H1 (cell line): ENCODE measurements at regions not wholly inside any gene's neighbourhood (a gene's known extent, or its start where the extent isn't known, plus 50 kb on each side); places are given as distances from the start of the nearest gene placed in this dataset.

Experiments used
- CTCF ChIA-PET: fragments of 300-600 bp; sonication (Branson Sonifier 250); formaldehyde crosslinking; loops from one replicate; lab custom pipeline; 2021; ENCODE audit not compliant: partially characterized antibody; lab: Charles Lee
- POLR2A ChIA-PET: fragments of 300-600 bp; sonication (Branson Sonifier 250); formaldehyde crosslinking; loops from one replicate; lab custom pipeline; 2021; ENCODE audit warnings: inconsistent platforms; ENCODE audit not compliant: partially characterized antibody; lab: Charles Lee
- DNase-seq, 2 experiments: peaks; one replicate each; pipeline versions ENCODE4 v3.0.0 to v3.0.0-alpha.2; 2010 to 2022; ENCODE audit warnings: low spot score in 2 of 2, low read depth in 1 of 2, mixed read lengths in 1 of 2
- FAIRE-seq: peaks from 2 replicates; lab custom pipeline; 2011; peaks lifted over from hg19 to GRCh38; lab: Jason Lieb, UNC
- H2AFZ ChIP-seq: 2 replicates; pipeline ENCODE4 v1.8.1; 2012; ENCODE audit warnings: low read length, inconsistent platforms
- H2AK5ac ChIP-seq: 2 replicates; pipeline ENCODE4 v1.6.1; 2013; ENCODE audit warnings: low read depth, low read length
- H2BK120ac ChIP-seq: replicated peaks from 2 replicates; pipeline ENCODE3; 2013; ENCODE audit warnings: low read depth, low read length, inconsistent platforms
- H2BK12ac ChIP-seq: 2 replicates; pipeline ENCODE4 v1.6.1; 2013; ENCODE audit warnings: low read depth, low read length
- H2BK15ac ChIP-seq: 2 replicates; pipeline ENCODE4 v1.6.1; 2013; ENCODE audit warnings: low read length
- H2BK20ac ChIP-seq: 2 replicates; pipeline ENCODE4 v1.6.1; 2013; ENCODE audit warnings: low read length
- H2BK5ac ChIP-seq: 2 replicates; pipeline ENCODE4 v1.6.1; 2013; ENCODE audit warnings: low read depth, low read length
- H3K14ac ChIP-seq: 2 replicates; pipeline ENCODE4 v1.6.1; 2013; ENCODE audit warnings: inconsistent platforms; ENCODE audit not compliant: insufficient read length
- H3K18ac ChIP-seq: 2 replicates; pipeline ENCODE4 v1.6.1; 2013; ENCODE audit warnings: low read length; ENCODE audit errors: extremely low read depth
- H3K23ac ChIP-seq: 2 replicates; pipeline ENCODE4 v1.6.1; 2013; ENCODE audit warnings: inconsistent platforms; ENCODE audit not compliant: insufficient read length
- H3K23me2 ChIP-seq: 2 replicates; pipeline ENCODE4 v1.6.1; 2013; ENCODE audit warnings: low read depth, low read length
- H3K27ac ChIP-seq: 2 replicates; pipeline ENCODE4 v1.6.1; 2011; ENCODE audit warnings: low read depth, low read length, inconsistent platforms
- H3K27me3 ChIP-seq, 4 experiments: replicated peaks in 1 of 4; 1 replicate in 1 of 4; 2 replicates in 3 of 4; pipeline versions ENCODE4 v1.6.1 to v1.8.1; 2011 to 2013; ENCODE audit warnings: low read length in 3 of 4, mild to moderate bottlenecking in 3 of 4, inconsistent platforms in 2 of 4, mixed read lengths in 2 of 4, moderate library complexity in 1 of 4; ENCODE audit not compliant: control insufficient read depth in 3 of 4, insufficient read depth in 3 of 4; ENCODE audit errors: extremely low read depth in 1 of 4
- H3K36me3 ChIP-seq, 4 experiments: 2 replicates each; pipeline versions ENCODE4 v1.6.1 to v1.8.1; 2011 to 2013; ENCODE audit warnings: mild to moderate bottlenecking in 4 of 4, low read length in 3 of 4, moderate library complexity in 2 of 4, control low read depth in 1 of 4, inconsistent platforms in 1 of 4; ENCODE audit not compliant: insufficient read depth in 4 of 4, control insufficient read depth in 2 of 4
- H3K4ac ChIP-seq: replicated peaks from 2 replicates; pipeline ENCODE3; 2013; ENCODE audit warnings: low read length, low read depth, mixed read lengths, inconsistent platforms; ENCODE audit not compliant: insufficient read length
- H3K4me1 ChIP-seq, 4 experiments: replicated peaks in 1 of 4; 1 replicate in 1 of 4; 2 replicates in 3 of 4; pipeline versions ENCODE4 v1.6.1 to v1.8.1; 2011 to 2013; ENCODE audit warnings: low read length in 3 of 4, inconsistent platforms in 2 of 4, mixed read lengths in 1 of 4; ENCODE audit not compliant: insufficient read depth in 4 of 4, control insufficient read depth in 3 of 4
- H3K4me2 ChIP-seq, 2 experiments: 2 replicates each; pipeline versions ENCODE4 v1.6.1 to v1.8.1; 2011 to 2013; ENCODE audit warnings: low read depth in 2 of 2, low read length in 2 of 2, control low read depth in 1 of 2, inconsistent platforms in 1 of 2, mild to moderate bottlenecking in 1 of 2; ENCODE audit not compliant: insufficient read depth in 1 of 2
- H3K4me3 ChIP-seq, 4 experiments: fragments of 200-600, 300-600 bp in 1 of 4; sonication (generic), shearing (Covaris generic), sonication (Bioruptor Twin) in 1 of 4; 2 replicates each; pipeline versions ENCODE4 v1.5.1 to v1.8.1; 2011 to 2016; ENCODE audit warnings: low read length in 4 of 4, low read depth in 3 of 4, control low read depth in 2 of 4, inconsistent platforms in 2 of 4, mild to moderate bottlenecking in 2 of 4, mixed read lengths in 1 of 4, moderate library complexity in 1 of 4; ENCODE audit not compliant: insufficient read depth in 2 of 4; ENCODE audit errors: extremely low read depth in 1 of 4
- H3K56ac ChIP-seq: replicated peaks from 2 replicates; pipeline ENCODE3; 2013; ENCODE audit warnings: low read depth, mild to moderate bottlenecking, mixed read lengths, low read length, inconsistent platforms; ENCODE audit not compliant: insufficient read length
- H3K79me1 ChIP-seq: 2 replicates; pipeline ENCODE4 v1.6.1; 2013; ENCODE audit warnings: low read depth, low read length, control low read depth
- H3K79me2 ChIP-seq, 2 experiments: 2 replicates each; pipeline versions ENCODE4 v1.6.1 to v1.8.1; 2012 to 2013; ENCODE audit warnings: low read length in 2 of 2, mild to moderate bottlenecking in 2 of 2, inconsistent platforms in 1 of 2; ENCODE audit not compliant: insufficient read depth in 2 of 2, control insufficient read depth in 1 of 2
- H3K9ac ChIP-seq, 4 experiments: replicated peaks in 1 of 4; 1 replicate in 1 of 4; 2 replicates in 3 of 4; pipeline versions ENCODE4 v1.6.1 to v1.8.1; 2011 to 2013; ENCODE audit warnings: low read depth in 3 of 4, low read length in 3 of 4, control low read depth in 2 of 4, mild to moderate bottlenecking in 2 of 4, moderate library complexity in 2 of 4, inconsistent platforms in 1 of 4; ENCODE audit errors: extremely low read depth in 1 of 4
- H3K9me3 ChIP-seq, 2 experiments: 2 replicates each; pipeline versions ENCODE4 v1.6.1 to v1.8.1; 2012 to 2013; ENCODE audit warnings: mild to moderate bottlenecking in 2 of 2, moderate library complexity in 2 of 2, control low read depth in 1 of 2, inconsistent platforms in 1 of 2, low read depth in 1 of 2, low read length in 1 of 2, mixed read lengths in 1 of 2; ENCODE audit not compliant: insufficient read depth in 2 of 2
- H4K20me1 ChIP-seq, 2 experiments: replicated peaks in 1 of 2; 2 replicates each; pipeline versions ENCODE3 to v1.8.1; 2011 to 2013; ENCODE audit warnings: inconsistent platforms in 2 of 2, low read length in 2 of 2, mild to moderate bottlenecking in 1 of 2; ENCODE audit not compliant: insufficient read depth in 2 of 2, control insufficient read depth in 1 of 2
- H4K5ac ChIP-seq: 2 replicates; pipeline ENCODE4 v1.6.1; 2013; ENCODE audit warnings: low read length, low read depth, mixed read lengths, inconsistent platforms; ENCODE audit not compliant: insufficient read length
- H4K8ac ChIP-seq: 2 replicates; pipeline ENCODE4 v1.8.0; 2013; ENCODE audit warnings: mild to moderate bottlenecking, moderate library complexity, low read length, inconsistent platforms; ENCODE audit not compliant: insufficient read depth; ENCODE audit errors: extremely low read depth
- H4K91ac ChIP-seq: replicated peaks from 2 replicates; pipeline ENCODE3; 2013; ENCODE audit warnings: low read length, mixed read lengths, inconsistent platforms; ENCODE audit not compliant: insufficient read length
- FOSL1 ChIP-seq: IDR thresholded peaks from 2 replicates; pipeline ENCODE4 v1.6.1; 2011; ENCODE audit warnings: mild to moderate bottlenecking, low read depth, low read length, moderate library complexity; ENCODE audit not compliant: insufficient read depth
- WGBS, 2 experiments: shearing (Covaris generic) in 1 of 2; methylation state at CpG; one replicate each; pipeline versions ENCODE4 v1.1.6 to v1.1.7; 2013 to 2015; ENCODE audit warnings: low lambda C conversion rate in 2 of 2, mixed read lengths in 2 of 2, inconsistent platforms in 1 of 2, low coverage in 1 of 2, missing lambda C conversion rate in 1 of 2; ENCODE audit not compliant: insufficient replicate concordance in 2 of 2, insufficient coverage in 1 of 2, insufficient read length in 1 of 2; ENCODE audit errors: extremely low coverage in 1 of 2, missing lambda C conversion rate in 1 of 2; 5-methylcytosine and 5-hydroxymethylcytosine counted together

- Histone ChIP-seq H3K14ac (no peak overlapping the region), H3K4me2 (no peak overlapping the region), H3K4ac (no peak overlapping the region), H3K56ac (no peak overlapping the region), H3K79me1 (no peaks in the 10 kb centered on the region), H3K79me2 (no peaks in the 10 kb centered on the region), H3K27ac (no peak overlapping the region), H3K4me1 (no peaks in the 10 kb centered on the region), H2BK5ac (no peak overlapping the region), H4K91ac (no peak overlapping the region), H2BK12ac (no peak overlapping the region), H3K23me2 (no peaks in the 10 kb centered on the region), H2AK5ac (no peak overlapping the region), H2BK20ac (no peak overlapping the region), H2BK15ac (no peak overlapping the region), H3K9me3 (0 out of 4 replicates have a peak, but pooled peaks cover 0 to 4% of the 10 kb centered on the region in 2 experiments), H3K4me3 (no peak overlapping the region), H4K5ac (no peak overlapping the region), H3K23ac (no peak overlapping the region), H3K36me3 (no peaks in the 10 kb centered on the region), H4K20me1 (no peaks in the 10 kb centered on the region), H4K8ac (no peak overlapping the region), H3K18ac (no peak overlapping the region), H2AFZ (no peak overlapping the region), H3K9ac (no peak overlapping the region), H2BK120ac (no peak overlapping the region), H3K27me3 (no peaks in the 10 kb centered on the region)
- FAIRE-seq = no peak
- ChIA-PET CTCF (interaction anchor here (1.2 kb wide), 1 partner anchor 272 kb away, joined by 4 read pairs; no protein-coding TSS in a partner anchor), POLR2A (no interaction called here)
- DNase-seq = no peak
- 86% methylated on average over 3 of the region's 3 CpGs; no CpG with 5 or more reads in 1 of the 2 experiments for WGBS, 2 experiments
- TF ChIP-seq FOSL1 = no peak
These were observed 77.1 kb upstream of the GNAI1 start for GRCh38 chr7:80057488-80057887.
